Activated CD8-positive, alpha-beta T cell treated with anti-CD3 and anti-CD28 coated beads, Interleukin-2, amount 10 ng/mL, durations not matched to agents 7 days and 5 days (primary cell): ENCODE measurements at regions not wholly inside any gene's neighbourhood (a gene's known extent, or its start where the extent isn't known, plus 50 kb on each side); places are given as distances from the start of the nearest gene placed in this dataset.

Experiments
- ATAC-seq: fragments of 150-1000 bp; cut with Tn5 transposase; one replicate; pipeline ENCODE4 v1.10.0; 2021; ENCODE audit warnings: moderate library complexity
- CTCF ChIA-PET: fragments of 350-600 bp; sonication (Branson Sonifier 250); formaldehyde crosslinking; loops from one replicate; lab custom pipeline; 2021; ENCODE audit warnings: antibody characterized with exemption; lab: Charles Lee
- POLR2A ChIA-PET: fragments of 350-600 bp; sonication (Branson Sonifier 250); formaldehyde crosslinking; loops from one replicate; lab custom pipeline; 2021; ENCODE audit warnings: antibody characterized with exemption; lab: Charles Lee
- DNase-seq: peaks from one replicate; pipeline ENCODE4 v3.0.0-alpha.2; 2020
- H3K27ac Mint-ChIP-seq: one replicate; pipeline ENCODE4 v1.8.0; 2021; ENCODE audit warnings: mild to moderate bottlenecking, mixed read lengths
- H3K27me3 Mint-ChIP-seq: one replicate; pipeline ENCODE4 v1.8.0; 2021; ENCODE audit warnings: low read depth, mixed read lengths
- H3K36me3 Mint-ChIP-seq: one replicate; pipeline ENCODE4 v1.8.0; 2021; ENCODE audit warnings: low read depth, mixed read lengths
- H3K4me1 Mint-ChIP-seq: one replicate; pipeline ENCODE4 v1.8.0; 2021; ENCODE audit warnings: low read depth, mixed read lengths
- H3K4me3 Mint-ChIP-seq: one replicate; pipeline ENCODE4 v1.8.0; 2021; ENCODE audit warnings: mild to moderate bottlenecking, mixed read lengths
- H3K9me3 Mint-ChIP-seq: one replicate; pipeline ENCODE4 v1.8.0; 2022; ENCODE audit warnings: mixed read lengths; ENCODE audit not compliant: insufficient read depth

- ATAC-seq = no peak
These were observed 441.6 kb upstream of the SALL1 start for GRCh38 chr16:51592535-51593300.

DNA sequence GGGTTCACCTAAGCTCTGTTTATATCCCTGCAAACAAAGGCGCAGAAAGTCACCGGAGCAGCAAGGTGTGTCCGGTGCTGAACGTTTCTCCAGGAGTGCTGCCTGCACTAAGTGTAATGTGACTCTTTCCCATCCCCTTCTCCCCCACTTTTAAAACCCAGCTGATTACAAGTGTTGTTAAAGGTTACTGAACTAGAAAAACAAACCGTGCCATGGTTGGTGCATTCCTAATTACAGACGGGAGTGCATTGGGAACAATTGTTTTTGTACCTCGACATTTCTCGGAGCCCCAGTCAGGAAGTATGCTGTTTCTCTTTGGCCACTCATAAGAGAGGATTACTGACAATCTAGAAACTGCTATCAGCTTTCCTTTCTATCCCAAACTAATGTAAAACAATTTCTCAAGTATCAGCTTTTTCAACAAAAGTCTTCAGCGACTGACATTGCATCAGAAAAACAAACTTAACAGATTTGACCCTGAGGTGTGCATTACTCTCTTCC lies 441.0 kb upstream of the SALL1 start:
- no peak overlapping the region for H3K4me3 Mint-ChIP-seq
- H3K36me3 Mint-ChIP-seq = no peaks in the 10 kb centered on the region

More at GRCh38 chr16:51592535-51593300, 441.6 kb upstream of the SALL1 start:
- Mint-ChIP-seq H3K9me3 (no peaks in the 10 kb centered on the region), H3K27me3 (no peaks in the 10 kb centered on the region), H3K4me1 (no peaks in the 10 kb centered on the region), H3K27ac (no peak overlapping the region), H3K36me3 (no peaks in the 10 kb centered on the region), H3K4me3 (no peak overlapping the region)
- POLR2A ChIA-PET = no interaction called here
- CTCF ChIA-PET = no interaction called here
- no peak for DNase-seq

DNA sequence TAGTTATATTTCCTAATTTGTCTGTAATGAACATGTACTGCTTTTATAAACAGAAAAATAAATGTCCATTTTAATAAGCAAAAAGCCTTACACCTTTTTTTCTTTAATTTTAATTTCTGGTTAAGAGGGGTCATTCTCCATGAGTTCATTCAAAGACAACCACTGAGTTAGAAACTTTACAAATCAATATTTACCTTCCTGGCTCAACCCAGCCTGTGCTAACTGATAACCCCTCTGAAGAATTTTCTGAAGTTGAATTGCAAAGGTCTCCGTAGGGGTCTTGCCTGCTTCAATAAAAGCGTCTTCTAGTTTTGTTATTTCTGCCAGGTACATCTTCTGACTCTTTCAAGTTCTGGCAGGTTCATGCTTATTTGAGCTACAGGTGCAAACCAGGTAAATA lies 440.4 kb upstream of the SALL1 start:
- DNase-seq (no peak), ATAC-seq (no peak)
- H3K27ac Mint-ChIP-seq = no peak overlapping the region
- H3K4me3 Mint-ChIP-seq = no peak overlapping the region
- ChIA-PET CTCF (no interaction called here), POLR2A (no interaction called here)
- H3K4me1 Mint-ChIP-seq = no peaks in the 10 kb centered on the region
- H3K9me3 Mint-ChIP-seq = no peaks in the 10 kb centered on the region
- H3K36me3 Mint-ChIP-seq = no peaks in the 10 kb centered on the region
- no peaks in the 10 kb centered on the region for H3K27me3 Mint-ChIP-seq

More for the DNA sequence above, 441.0 kb upstream of the SALL1 start:
- ChIA-PET CTCF (no interaction called here), POLR2A (no interaction called here)
- no peaks in the 10 kb centered on the region for H3K4me1 Mint-ChIP-seq
- DNase-seq (no peak), ATAC-seq (no peak)
- H3K9me3 Mint-ChIP-seq = no peaks in the 10 kb centered on the region
- H3K27me3 Mint-ChIP-seq = no peaks in the 10 kb centered on the region
- no peak overlapping the region for H3K27ac Mint-ChIP-seq

- Mint-ChIP-seq H3K36me3 (no peaks in the 10 kb centered on the region), H3K27ac (no peak overlapping the region), H3K27me3 (no peaks in the 10 kb centered on the region), H3K4me3 (no peak overlapping the region), H3K4me1 (no peaks in the 10 kb centered on the region), H3K9me3 (no peaks in the 10 kb centered on the region)
- ChIA-PET CTCF (no interaction called here), POLR2A (no interaction called here)
- no peak for DNase-seq
- no peak for ATAC-seq
These were observed 428.7 kb upstream of the SALL1 start for GRCh38 chr16:51579652-51580360.

DNA sequence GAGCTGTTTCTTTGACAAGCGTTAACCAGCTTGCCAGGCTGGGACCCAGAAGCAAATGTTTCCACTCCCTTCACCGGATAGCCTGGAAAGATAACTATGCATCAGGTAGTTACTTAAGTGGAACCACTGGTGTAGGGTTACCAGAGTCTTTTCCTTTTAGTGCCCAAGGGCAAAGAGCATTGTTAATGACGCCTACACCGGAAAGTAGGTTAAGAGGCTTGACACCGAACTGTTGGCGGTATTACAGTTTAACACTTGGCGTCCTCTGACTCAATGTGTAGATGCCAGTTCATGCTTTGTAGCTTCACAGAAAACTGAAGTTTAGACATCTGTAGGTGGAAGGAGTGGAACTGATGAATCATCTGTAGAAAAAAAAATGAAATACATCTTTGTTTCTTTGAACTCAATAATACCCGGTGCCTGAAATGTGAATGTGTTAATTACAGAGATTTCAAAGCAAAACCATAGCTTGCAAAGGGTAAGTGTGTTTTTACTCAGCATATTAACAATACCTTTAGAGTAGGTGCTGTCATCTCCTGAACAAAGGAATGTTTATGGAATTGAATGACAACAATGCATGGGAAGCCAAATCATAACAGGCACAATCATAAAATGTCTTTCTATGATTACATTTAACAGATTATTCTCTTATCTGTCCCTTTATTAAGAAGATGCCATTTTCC lies 426.7 kb upstream of the SALL1 start:
- CTCF ChIA-PET = no interaction called here
- no peaks in the 10 kb centered on the region for H3K9me3 Mint-ChIP-seq
- H3K4me1 Mint-ChIP-seq = no peaks in the 10 kb centered on the region
- no peak overlapping the region for H3K27ac Mint-ChIP-seq
- no peak for DNase-seq
- ATAC-seq = no peak
- POLR2A ChIA-PET = no interaction called here
- no peak overlapping the region for H3K4me3 Mint-ChIP-seq
- no peaks in the 10 kb centered on the region for H3K36me3 Mint-ChIP-seq
- H3K27me3 Mint-ChIP-seq = no peaks in the 10 kb centered on the region

- Mint-ChIP-seq H3K27me3 (no peaks in the 10 kb centered on the region), H3K27ac (no peak overlapping the region), H3K4me3 (no peak overlapping the region), H3K4me1 (no peaks in the 10 kb centered on the region), H3K36me3 (no peaks in the 10 kb centered on the region), H3K9me3 (peaks cover 4% of the 10 kb centered on the region)
- ChIA-PET CTCF (no interaction called here), POLR2A (no interaction called here)
- DNase-seq (no peak), ATAC-seq (no peak)
These were observed 425.6 kb upstream of the SALL1 start for GRCh38 chr16:51576498-51577195.

DNA sequence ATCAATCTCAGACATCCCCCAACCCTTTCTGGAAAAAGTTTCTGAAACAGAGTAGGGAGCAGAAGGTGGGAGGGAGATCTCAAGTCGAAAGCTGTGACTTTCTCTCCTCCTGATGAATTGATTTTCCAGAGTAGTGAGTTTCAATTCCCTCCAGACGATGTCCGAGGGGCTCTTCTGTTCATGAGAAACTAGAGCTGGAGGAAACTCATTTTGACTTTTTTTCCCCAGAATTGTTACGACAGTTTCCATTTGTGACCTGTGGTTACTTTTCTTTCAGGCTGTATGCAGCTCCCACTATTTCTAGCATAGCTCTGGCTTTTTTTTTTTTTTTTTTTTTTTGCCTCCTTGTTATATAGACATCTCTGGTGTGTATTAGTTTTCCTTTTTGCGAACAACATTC lies 422.1 kb upstream of the SALL1 start:
- peaks cover 4% of the 10 kb centered on the region for H3K9me3 Mint-ChIP-seq
- no peaks in the 10 kb centered on the region for H3K27me3 Mint-ChIP-seq
- DNase-seq (no peak), ATAC-seq (no peak)
- H3K4me1 Mint-ChIP-seq = no peaks in the 10 kb centered on the region
- no peak overlapping the region for H3K4me3 Mint-ChIP-seq
- H3K27ac Mint-ChIP-seq = no peak overlapping the region
- no peaks in the 10 kb centered on the region for H3K36me3 Mint-ChIP-seq
- ChIA-PET POLR2A (no interaction called here), CTCF (no interaction called here)

DNA sequence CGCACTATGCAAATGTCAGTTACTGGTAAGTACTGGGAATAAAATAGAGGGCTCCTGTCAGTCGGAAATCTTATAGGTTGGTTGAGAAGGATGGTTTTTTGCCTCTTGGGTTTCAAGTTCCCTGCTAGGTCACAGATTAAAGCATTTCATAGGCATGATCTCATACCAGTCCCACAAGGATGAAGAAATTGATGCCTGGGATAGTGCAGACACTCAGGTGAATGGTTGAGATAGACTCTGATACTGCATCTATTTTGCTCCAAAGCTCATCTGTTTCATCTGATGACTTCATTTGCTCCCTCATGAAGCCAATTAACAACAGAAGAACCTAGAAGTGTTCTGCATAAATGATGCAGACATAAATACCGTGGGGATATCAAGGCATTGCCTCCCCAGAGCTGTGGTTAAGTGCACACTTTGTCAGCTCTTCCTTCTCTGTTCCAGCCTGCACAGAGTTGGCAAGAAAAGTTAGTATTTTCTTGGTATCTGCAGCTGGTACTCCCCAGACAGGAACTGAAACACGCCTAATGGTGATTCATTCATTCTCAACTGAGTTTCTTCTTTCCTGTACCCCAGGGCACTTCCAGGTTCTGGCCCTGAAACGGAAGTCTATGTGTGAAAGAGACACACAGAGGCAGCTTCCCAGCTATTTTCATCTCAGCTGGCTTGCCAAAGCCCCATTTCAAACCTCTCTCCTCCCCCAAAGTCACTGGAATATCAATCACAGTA lies 418.3 kb upstream of the SALL1 start:
- POLR2A ChIA-PET = no interaction called here
- Mint-ChIP-seq H3K36me3 (no peaks in the 10 kb centered on the region), H3K4me1 (no peaks in the 10 kb centered on the region), H3K27me3 (no peaks in the 10 kb centered on the region), H3K27ac (no peak overlapping the region), H3K4me3 (no peak overlapping the region), H3K9me3 (peaks cover 4% of the 10 kb centered on the region)
- CTCF ChIA-PET = no interaction called here
- no peak for ATAC-seq
- no peak for DNase-seq

DNA sequence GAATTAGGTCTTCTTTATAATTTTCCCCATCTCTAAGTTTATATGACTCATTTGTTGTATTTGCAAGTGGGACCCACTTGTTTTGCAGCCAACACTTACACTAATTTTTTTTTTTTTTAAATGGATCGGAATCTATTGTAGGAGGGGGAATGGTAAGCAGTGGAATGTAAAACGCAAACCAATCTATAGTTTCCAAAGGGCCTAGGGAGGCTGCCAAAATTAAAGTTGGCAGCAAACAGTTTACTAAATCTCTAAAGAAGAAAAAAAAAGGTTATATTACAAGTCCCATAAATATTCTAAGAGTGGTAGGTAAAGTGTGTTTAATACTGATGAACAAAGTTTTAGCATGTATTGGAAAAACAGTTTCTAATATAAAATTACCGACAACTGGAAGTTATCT lies 416.8 kb upstream of the SALL1 start:
- no peaks in the 10 kb centered on the region for H3K36me3 Mint-ChIP-seq
- ChIA-PET POLR2A (no interaction called here), CTCF (no interaction called here)
- DNase-seq (no peak), ATAC-seq (no peak)
- no peak overlapping the region for H3K4me3 Mint-ChIP-seq
- peaks cover 8% of the 10 kb centered on the region for H3K9me3 Mint-ChIP-seq
- H3K27me3 Mint-ChIP-seq = no peaks in the 10 kb centered on the region
- no peak overlapping the region for H3K27ac Mint-ChIP-seq
- H3K4me1 Mint-ChIP-seq = no peaks in the 10 kb centered on the region

DNA sequence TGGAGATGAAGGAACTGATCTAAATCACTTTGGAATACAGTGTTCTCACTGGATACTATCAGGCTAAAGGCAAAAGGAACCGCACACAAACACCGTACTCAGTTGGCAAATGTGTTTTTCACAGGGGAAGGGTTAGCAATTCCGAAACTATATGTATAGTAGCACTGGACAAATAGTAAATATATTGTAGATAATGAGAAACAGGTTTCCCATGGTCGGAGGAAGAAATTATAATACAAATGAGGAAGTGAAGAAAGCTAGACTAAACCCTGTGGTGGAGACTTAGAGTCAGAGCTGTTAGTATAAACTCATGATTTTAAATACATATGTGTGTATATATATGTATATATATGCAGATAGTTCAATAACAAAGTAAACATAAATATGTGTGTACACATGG lies 414.1 kb upstream of the SALL1 start:
- POLR2A ChIA-PET = no interaction called here
- H3K36me3 Mint-ChIP-seq = no peaks in the 10 kb centered on the region
- CTCF ChIA-PET = no interaction called here
- DNase-seq (no peak), ATAC-seq (no peak)
- H3K4me3 Mint-ChIP-seq = no peak overlapping the region
- H3K9me3 Mint-ChIP-seq = peaks cover 7% of the 10 kb centered on the region
- no peaks in the 10 kb centered on the region for H3K4me1 Mint-ChIP-seq
- H3K27ac Mint-ChIP-seq = no peak overlapping the region
- no peaks in the 10 kb centered on the region for H3K27me3 Mint-ChIP-seq

GRCh38 chr16:51562891-51563290 lies 411.8 kb upstream of the SALL1 start:
- ChIA-PET POLR2A (no interaction called here), CTCF (no interaction called here)
- DNase-seq = no peak
- H3K9me3 Mint-ChIP-seq = peaks cover 7% of the 10 kb centered on the region
- no peak overlapping the region for H3K27ac Mint-ChIP-seq
- ATAC-seq = no peak
- H3K4me3 Mint-ChIP-seq = no peak overlapping the region
- no peaks in the 10 kb centered on the region for H3K4me1 Mint-ChIP-seq
- H3K27me3 Mint-ChIP-seq = no peaks in the 10 kb centered on the region
- H3K36me3 Mint-ChIP-seq = no peaks in the 10 kb centered on the region
